PC-9 (cell line): ENCODE measurements at regions not wholly inside any gene's neighbourhood (a gene's known extent, or its start where the extent isn't known, plus 50 kb on each side); places are given as distances from the start of the nearest gene placed in this dataset.
"Not testable (repeated sequence)": the region's sequence is repeated elsewhere in the genome, so short reads cannot be mapped to it uniquely, and the experiment has no call there.

ENCODE experiments used
- CTCF ChIP-seq: fragments of 200-600 bp; sonication (generic); conservative IDR thresholded peaks from 2 replicates; pipeline ENCODE4 v1.6.1; 2017; ENCODE audit warnings: mixed run types, antibody characterized with exemption, mild to moderate bottlenecking, moderate library complexity
- EZH2 ChIP-seq: fragments of 200-600 bp; sonication (generic); IDR thresholded peaks from 2 replicates; pipeline ENCODE4 v1.8.0; 2017; ENCODE audit warnings: antibody characterized with exemption, low read depth

GRCh38 chr11:126130781-126131180, 68.1 kb upstream of the CDON start:
- TF ChIP-seq CTCF, EZH2: not testable (repeated sequence)
